Erythroblast (primary cell): ENCODE measurements at regions not wholly inside any gene's neighbourhood (a gene's known extent, or its start where the extent isn't known, plus 50 kb on each side); places are given as distances from the start of the nearest gene placed in this dataset.

Experiments used
- GATA1 ChIP-seq: IDR thresholded peaks from 2 replicates; pipeline ENCODE4 v1.6.1; 2011; ENCODE audit warnings: low read depth, mild to moderate bottlenecking, control low read depth, low read length, moderate library complexity
- POLR2A ChIP-seq: IDR thresholded peaks from 2 replicates; pipeline ENCODE4 v1.6.1; 2011; ENCODE audit warnings: mild to moderate bottlenecking, low read length

DNA sequence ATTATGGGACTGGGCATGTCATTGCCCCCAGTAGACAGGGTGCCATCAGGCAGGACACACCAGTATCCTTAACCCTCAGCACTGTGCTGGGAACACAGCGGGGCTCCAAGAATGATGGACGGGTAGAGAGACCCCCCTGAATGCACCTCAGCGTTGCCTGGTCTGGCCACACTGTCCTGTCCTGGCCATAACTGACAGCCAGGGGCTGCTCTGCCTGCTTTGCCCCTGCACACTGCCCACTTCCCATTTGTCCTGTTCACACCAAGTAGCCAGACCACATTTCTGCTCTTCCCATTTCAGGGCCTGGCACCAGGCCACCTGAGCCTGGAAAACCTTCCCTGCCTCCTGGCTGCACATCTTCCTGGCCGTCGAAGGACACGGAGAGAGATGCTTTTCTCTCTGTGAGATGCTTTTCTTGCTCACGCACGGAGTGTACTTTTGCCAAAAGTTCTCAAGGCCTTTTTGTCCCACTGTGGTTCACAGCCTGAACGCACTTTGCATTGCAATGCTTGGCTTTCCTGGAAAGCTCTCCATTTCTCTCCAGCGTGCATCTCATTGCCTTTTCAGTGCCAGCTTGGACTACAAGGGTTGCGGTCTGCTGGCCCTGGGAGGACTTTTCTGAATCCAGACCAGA is 131.0 kb upstream of the EEPD1 start:
- no peak for TF ChIP-seq POLR2A
- no peak for TF ChIP-seq GATA1
